HEK293 (cell line): ENCODE measurements at regions not wholly inside any gene's neighbourhood (a gene's known extent, or its start where the extent isn't known, plus 50 kb on each side); places are given as distances from the start of the nearest gene placed in this dataset.

Experiments used
- CTCF ChIA-PET: fragments of 350-600 bp; formaldehyde crosslinking; extraction: SDS; loops from one replicate; lab custom pipeline; 2021; ENCODE audit warnings: antibody characterized with exemption; lab: Yijun Ruan, JAX
- POLR2A ChIA-PET: fragments of 300-600 bp; formaldehyde crosslinking; extraction: SDS; loops from one replicate; lab custom pipeline; 2020; ENCODE audit warnings: antibody characterized with exemption, inconsistent platforms; lab: Yijun Ruan, JAX
- H3K27ac ChIP-seq: fragments of 200-500 bp; sonication (Bioruptor generic); 2 replicates; pipeline ENCODE4 v1.5.1; 2014; ENCODE audit warnings: low read depth, low read length, control low read depth, inconsistent platforms; ENCODE audit errors: extremely low read depth
- H3K36me3 ChIP-seq, 2 experiments: fragments of 200-500 bp in 1 of 2; sonication (Bioruptor generic) in 1 of 2; 1 replicate in 1 of 2; 2 replicates in 1 of 2; pipeline ENCODE4 v1.5.1; 2014 to 2017; ENCODE audit warnings: inconsistent platforms in 2 of 2, low read length in 2 of 2; ENCODE audit not compliant: control insufficient read depth in 2 of 2, insufficient read depth in 1 of 2
- H3K4me1 ChIP-seq: fragments of 200-500 bp; sonication (Bioruptor generic); 2 replicates; pipeline ENCODE4 v1.5.1; 2014; ENCODE audit warnings: mild to moderate bottlenecking, low read length, inconsistent platforms; ENCODE audit not compliant: control insufficient read depth, insufficient read depth
- H3K4me3 ChIP-seq: 2 replicates; pipeline ENCODE4 v1.5.1; 2011; ENCODE audit warnings: low read depth, mild to moderate bottlenecking, control low read depth, low read length, moderate library complexity
- H3K9me3 ChIP-seq: fragments of 200-500 bp; sonication (Bioruptor generic); 2 replicates; pipeline ENCODE4 v1.5.1; 2014; ENCODE audit warnings: low read depth, low read length, inconsistent platforms; ENCODE audit not compliant: control insufficient read depth, insufficient read depth
- BCL11B ChIP-seq: fragments of 450-650 bp; formaldehyde crosslinking; IDR thresholded peaks from 2 replicates; pipeline ENCODE4 v1.5.1; 2016; ENCODE audit warnings: low read depth, missing biosample characterization, missing genetic modification characterization
- GLIS2 ChIP-seq: fragments of 450-650 bp; formaldehyde crosslinking; IDR thresholded peaks from 2 replicates; pipeline ENCODE4 v1.5.1; 2016; ENCODE audit warnings: missing biosample characterization, missing genetic modification characterization
- KLF10 ChIP-seq: fragments of 450-650 bp; IDR thresholded peaks from 2 replicates; pipeline ENCODE4 v1.5.1; 2018; ENCODE audit warnings: missing biosample characterization, mild to moderate bottlenecking, missing genetic modification characterization
- SCRT1 ChIP-seq: fragments of 450-650 bp; formaldehyde crosslinking; IDR thresholded peaks from 2 replicates; pipeline ENCODE4 v1.5.1; 2016; ENCODE audit warnings: missing biosample characterization, missing genetic modification characterization, borderline replicate concordance
- SCRT2 ChIP-seq: fragments of 450-650 bp; formaldehyde crosslinking; IDR thresholded peaks from 2 replicates; pipeline ENCODE4 v1.5.1; 2016; ENCODE audit warnings: missing biosample characterization, missing genetic modification characterization
- ZEB2 ChIP-seq: fragments of 450-650 bp; formaldehyde crosslinking; IDR thresholded peaks from 2 replicates; pipeline ENCODE4 v1.5.1; 2016; ENCODE audit warnings: missing biosample characterization, missing genetic modification characterization
- ZNF121 ChIP-seq: fragments of 450-650 bp; formaldehyde crosslinking; IDR thresholded peaks from 2 replicates; pipeline ENCODE4 v1.5.1; 2016; ENCODE audit warnings: missing biosample characterization, missing genetic modification characterization
- ZNF132 ChIP-seq: fragments of 450-650 bp; formaldehyde crosslinking; IDR thresholded peaks from 2 replicates; pipeline ENCODE4 v1.5.1; 2017; ENCODE audit warnings: missing biosample characterization, missing genetic modification characterization, borderline replicate concordance
- ZNF133 ChIP-seq: fragments of 450-650 bp; formaldehyde crosslinking; IDR thresholded peaks from 2 replicates; pipeline ENCODE4 v1.5.1; 2016; ENCODE audit warnings: missing biosample characterization, missing genetic modification characterization
- ZNF19 ChIP-seq: fragments of 450-650 bp; formaldehyde crosslinking; IDR thresholded peaks from 2 replicates; pipeline ENCODE4; 2016; ENCODE audit warnings: missing biosample characterization, missing genetic modification characterization, low read depth
- ZNF302 ChIP-seq: fragments of 450-650 bp; formaldehyde crosslinking; IDR thresholded peaks from 2 replicates; pipeline ENCODE4 v1.5.1; 2016; ENCODE audit warnings: missing biosample characterization, missing genetic modification characterization, low read depth
- ZNF404 ChIP-seq: fragments of 450-650 bp; formaldehyde crosslinking; IDR thresholded peaks from 2 replicates; pipeline ENCODE4 v1.5.1; 2017; ENCODE audit warnings: missing biosample characterization, missing genetic modification characterization
- ZNF585B ChIP-seq: fragments of 450-650 bp; formaldehyde crosslinking; IDR thresholded peaks from 2 replicates; pipeline ENCODE4 v1.5.1; 2016; ENCODE audit warnings: missing biosample characterization, missing genetic modification characterization
- ZNF623 ChIP-seq: fragments of 450-650 bp; formaldehyde crosslinking; IDR thresholded peaks from 2 replicates; pipeline ENCODE4 v1.5.1; 2016; ENCODE audit warnings: missing biosample characterization, missing genetic modification characterization
- ZNF624 ChIP-seq: fragments of 450-650 bp; formaldehyde crosslinking; IDR thresholded peaks from 2 replicates; pipeline ENCODE4 v1.5.1; 2017; ENCODE audit warnings: missing biosample characterization, missing genetic modification characterization
- ZNF76 ChIP-seq: fragments of 450-650 bp; formaldehyde crosslinking; IDR thresholded peaks from 2 replicates; pipeline ENCODE4; 2016; ENCODE audit warnings: low read depth, missing biosample characterization, missing genetic modification characterization, borderline replicate concordance
- ZNF768 ChIP-seq: fragments of 450-650 bp; formaldehyde crosslinking; IDR thresholded peaks from 2 replicates; pipeline ENCODE4 v1.5.1; 2018; ENCODE audit warnings: missing biosample characterization, mild to moderate bottlenecking, missing genetic modification characterization
- TF ChIP-seq, protein P1 (sequence below): fragments of 450-650 bp; formaldehyde crosslinking; IDR thresholded peaks from 2 replicates; pipeline ENCODE4 v1.5.1; 2016; ENCODE audit warnings: missing biosample characterization, missing genetic modification characterization
- TF ChIP-seq, protein P2 (sequence below): fragments of 450-650 bp; formaldehyde crosslinking; IDR thresholded peaks from 2 replicates; pipeline ENCODE4 v1.5.1; 2016; ENCODE audit warnings: missing biosample characterization, missing genetic modification characterization
- TF ChIP-seq, protein P3 (sequence below): fragments of 450-650 bp; formaldehyde crosslinking; IDR thresholded peaks from 2 replicates; pipeline ENCODE4 v1.5.1; 2017; ENCODE audit warnings: missing biosample characterization, missing genetic modification characterization
- TF ChIP-seq, protein P4 (sequence below): fragments of 450-650 bp; formaldehyde crosslinking; IDR thresholded peaks from 2 replicates; pipeline ENCODE4 v1.5.1; 2016; ENCODE audit warnings: missing biosample characterization, missing genetic modification characterization

DNA sequence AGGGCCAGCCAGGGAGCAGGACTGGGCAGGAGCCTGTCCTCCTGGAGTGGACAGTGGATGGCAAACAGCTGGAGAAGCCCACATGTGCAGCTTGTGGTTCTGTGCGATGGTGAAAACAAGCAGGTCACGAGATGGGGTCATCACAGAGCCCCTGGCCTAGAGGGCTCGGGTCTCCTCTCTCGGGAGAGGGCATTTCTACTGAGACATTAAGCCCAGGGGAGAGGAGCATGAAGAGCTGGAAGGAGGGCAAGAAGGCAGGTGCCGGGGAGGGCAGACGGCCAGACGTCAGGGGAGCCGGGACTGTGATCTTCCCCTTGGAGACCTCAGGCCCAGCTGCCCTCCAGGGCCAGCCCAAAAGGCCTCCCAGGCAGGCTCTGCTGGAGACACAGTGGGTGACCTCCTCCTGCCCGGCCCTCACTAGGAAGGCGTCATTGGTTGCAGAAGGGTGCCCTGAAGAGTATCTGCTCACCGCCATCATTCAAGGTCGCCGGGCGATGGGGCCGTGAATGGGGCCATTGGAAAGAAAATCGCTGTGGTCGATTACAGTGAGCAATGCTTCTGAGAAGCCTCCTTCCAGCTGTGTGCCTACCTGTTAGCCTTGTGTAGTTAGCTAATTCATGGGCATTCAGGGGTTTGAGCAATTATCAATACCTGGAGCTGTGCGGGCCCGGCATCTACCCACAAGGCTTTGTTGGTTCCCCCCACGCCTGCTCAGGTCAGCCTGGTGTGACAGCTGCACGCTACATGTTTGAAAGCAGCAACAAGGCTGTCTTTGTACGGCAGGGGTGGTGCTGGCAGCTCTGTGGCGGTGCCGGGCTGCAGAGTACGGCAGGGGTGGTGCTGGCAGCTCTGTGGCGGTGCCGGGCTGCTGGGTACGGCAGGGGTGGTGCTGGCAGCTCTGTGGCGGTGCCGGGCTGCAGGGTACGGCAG, 72.3 kb upstream of the ACTRT2 start:
- Histone ChIP-seq H3K4me1 (no peaks in the 10 kb centered on the region), H3K27ac (no peak overlapping the region), H3K4me3 (no peak overlapping the region), H3K9me3 (no peaks in the 10 kb centered on the region; the same call in 1 of the 2 replicates), H3K36me3 (no peaks in the 10 kb centered on the region)
- TF ChIP-seq ZNF404 (tag by site-specific recombination), result no peak
- ChIA-PET CTCF (no interaction called here), POLR2A (no interaction called here)

- no peak for TF ChIP-seq ZNF19
- TF ChIP-seq ZNF132 (tag by site-specific recombination), result no peak
- no peak for TF ChIP-seq ZNF76 (tag by site-specific recombination)
- no peak for TF ChIP-seq GLIS2 (tag by site-specific recombination)
- TF ChIP-seq ZNF302, result no peak
- no peak overlapping the region for H3K4me3 ChIP-seq
- no peaks in the 10 kb centered on the region for H3K4me1 ChIP-seq
- H3K36me3 ChIP-seq, result no peaks in the 10 kb centered on the region
- ChIA-PET POLR2A (no interaction called here), CTCF (no interaction called here)
- H3K9me3 ChIP-seq, result no peaks in the 10 kb centered on the region; the same call in 1 of the 2 replicates
- no peak overlapping the region for H3K27ac ChIP-seq
Observed at GRCh38 chr1:2949966-2950925, 71.0 kb upstream of the ACTRT2 start.

- Histone ChIP-seq H3K9me3 (no peaks in the 10 kb centered on the region; the same call in 1 of the 2 replicates), H3K27ac (no peak overlapping the region), H3K4me3 (no peak overlapping the region), H3K4me1 (no peaks in the 10 kb centered on the region), H3K36me3 (no peaks in the 10 kb centered on the region)
- CTCF ChIA-PET, result no interaction called here
- POLR2A ChIA-PET, result no interaction called here
- no peak for TF ChIP-seq GLIS2 (tag by site-specific recombination)
- TF ChIP-seq ZNF624 (tag by site-specific recombination), result no peak
- TF ChIP-seq, protein P1, sequence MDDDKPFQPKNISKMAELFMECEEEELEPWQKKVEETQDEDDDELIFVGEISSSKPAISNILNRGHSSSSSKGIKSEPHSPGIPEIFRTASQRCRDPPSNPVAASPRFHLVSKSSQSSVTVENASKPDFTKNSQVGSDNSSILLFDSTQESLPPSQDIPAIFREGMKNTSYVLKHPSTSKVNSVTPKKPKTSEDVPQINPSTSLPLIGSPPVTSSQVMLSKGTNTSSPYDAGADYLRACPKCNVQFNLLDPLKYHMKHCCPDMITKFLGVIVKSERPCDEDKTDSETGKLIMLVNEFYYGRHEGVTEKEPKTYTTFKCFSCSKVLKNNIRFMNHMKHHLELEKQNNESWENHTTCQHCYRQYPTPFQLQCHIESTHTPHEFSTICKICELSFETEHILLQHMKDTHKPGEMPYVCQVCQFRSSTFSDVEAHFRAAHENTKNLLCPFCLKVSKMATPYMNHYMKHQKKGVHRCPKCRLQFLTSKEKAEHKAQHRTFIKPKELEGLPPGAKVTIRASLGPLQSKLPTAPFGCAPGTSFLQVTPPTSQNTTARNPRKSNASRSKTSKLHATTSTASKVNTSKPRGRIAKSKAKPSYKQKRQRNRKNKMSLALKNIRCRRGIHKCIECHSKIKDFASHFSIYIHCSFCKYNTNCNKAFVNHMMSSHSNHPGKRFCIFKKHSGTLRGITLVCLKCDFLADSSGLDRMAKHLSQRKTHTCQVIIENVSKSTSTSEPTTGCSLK (tag by site-specific recombination), result no peak
- no peak for TF ChIP-seq ZNF76 (tag by site-specific recombination)
- TF ChIP-seq BCL11B (tag by site-specific recombination), result no peak
- no peak for TF ChIP-seq SCRT2 (tag by site-specific recombination)
- no peak for TF ChIP-seq ZNF623
- TF ChIP-seq, protein P2, sequence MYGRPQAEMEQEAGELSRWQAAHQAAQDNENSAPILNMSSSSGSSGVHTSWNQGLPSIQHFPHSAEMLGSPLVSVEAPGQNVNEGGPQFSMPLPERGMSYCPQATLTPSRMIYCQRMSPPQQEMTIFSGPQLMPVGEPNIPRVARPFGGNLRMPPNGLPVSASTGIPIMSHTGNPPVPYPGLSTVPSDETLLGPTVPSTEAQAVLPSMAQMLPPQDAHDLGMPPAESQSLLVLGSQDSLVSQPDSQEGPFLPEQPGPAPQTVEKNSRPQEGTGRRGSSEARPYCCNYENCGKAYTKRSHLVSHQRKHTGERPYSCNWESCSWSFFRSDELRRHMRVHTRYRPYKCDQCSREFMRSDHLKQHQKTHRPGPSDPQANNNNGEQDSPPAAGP (tag by site-specific recombination), result no peak
- no peak for TF ChIP-seq ZNF121 (tag by site-specific recombination)
- TF ChIP-seq, protein P3, sequence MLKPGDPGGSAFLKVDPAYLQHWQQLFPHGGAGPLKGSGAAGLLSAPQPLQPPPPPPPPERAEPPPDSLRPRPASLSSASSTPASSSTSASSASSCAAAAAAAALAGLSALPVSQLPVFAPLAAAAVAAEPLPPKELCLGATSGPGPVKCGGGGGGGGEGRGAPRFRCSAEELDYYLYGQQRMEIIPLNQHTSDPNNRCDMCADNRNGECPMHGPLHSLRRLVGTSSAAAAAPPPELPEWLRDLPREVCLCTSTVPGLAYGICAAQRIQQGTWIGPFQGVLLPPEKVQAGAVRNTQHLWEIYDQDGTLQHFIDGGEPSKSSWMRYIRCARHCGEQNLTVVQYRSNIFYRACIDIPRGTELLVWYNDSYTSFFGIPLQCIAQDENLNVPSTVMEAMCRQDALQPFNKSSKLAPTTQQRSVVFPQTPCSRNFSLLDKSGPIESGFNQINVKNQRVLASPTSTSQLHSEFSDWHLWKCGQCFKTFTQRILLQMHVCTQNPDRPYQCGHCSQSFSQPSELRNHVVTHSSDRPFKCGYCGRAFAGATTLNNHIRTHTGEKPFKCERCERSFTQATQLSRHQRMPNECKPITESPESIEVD, result no peak
- TF ChIP-seq ZNF768 (tag by site-specific recombination), result no peak
- TF ChIP-seq KLF10 (tag by site-specific recombination), result no peak
- no peak for TF ChIP-seq SCRT1 (tag by site-specific recombination)
- TF ChIP-seq ZEB2, result no peak
- TF ChIP-seq, protein P4, sequence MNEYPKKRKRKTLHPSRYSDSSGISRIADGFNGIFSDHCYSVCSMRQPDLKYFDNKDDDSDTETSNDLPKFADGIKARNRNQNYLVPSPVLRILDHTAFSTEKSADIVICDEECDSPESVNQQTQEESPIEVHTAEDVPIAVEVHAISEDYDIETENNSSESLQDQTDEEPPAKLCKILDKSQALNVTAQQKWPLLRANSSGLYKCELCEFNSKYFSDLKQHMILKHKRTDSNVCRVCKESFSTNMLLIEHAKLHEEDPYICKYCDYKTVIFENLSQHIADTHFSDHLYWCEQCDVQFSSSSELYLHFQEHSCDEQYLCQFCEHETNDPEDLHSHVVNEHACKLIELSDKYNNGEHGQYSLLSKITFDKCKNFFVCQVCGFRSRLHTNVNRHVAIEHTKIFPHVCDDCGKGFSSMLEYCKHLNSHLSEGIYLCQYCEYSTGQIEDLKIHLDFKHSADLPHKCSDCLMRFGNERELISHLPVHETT (tag by site-specific recombination), result no peak
- no peak for TF ChIP-seq ZNF133 (tag by site-specific recombination)
- TF ChIP-seq ZNF585B (tag by site-specific recombination), result no peak
Observed at GRCh38 chr1:2950926-2951305, 70.4 kb upstream of the ACTRT2 start.
